ENCODE measurements at regions not wholly inside any gene's neighbourhood (a gene's known extent, or its start where the extent isn't known, plus 50 kb on each side); places are given as distances from the start of the nearest gene placed in this dataset.

GRCh38 chrX:10042055-10042454 is 74.9 kb downstream of the CLDN34 start:
- Mint-ChIP-seq H3K9me3 (no peaks in the 10 kb centered on the region), H3K27ac (no peak overlapping the region), H3K36me3 (ENCODE audit: low read depth) (no peaks in the 10 kb centered on the region), H3K4me1 (peaks cover 20% of the 10 kb centered on the region), H3K27me3 (no peaks in the 10 kb centered on the region), H3K4me3 (no peak overlapping the region)
- intact Hi-C loops (cut with micrococcal nuclease), result no loop called here
- no peak for TF ChIP-seq CTCF (IDR thresholded peaks at IDR 0.05)
- ATAC-seq (ENCODE audit: low read depth), result peak; percentile 58
- ChIA-PET POLR2A (no interaction called here), CTCF (no interaction called here)
- no peak for DNase-seq

GRCh38 chrX:10043386-10043785 is 76.2 kb downstream of the CLDN34 start:
- H3K36me3 Mint-ChIP-seq (ENCODE audit: low read depth), result no peaks in the 10 kb centered on the region
- ATAC-seq (ENCODE audit: low read depth), result no peak
- no peaks in the 10 kb centered on the region for H3K27me3 Mint-ChIP-seq
- intact Hi-C loops (cut with micrococcal nuclease), result no loop called here
- TF ChIP-seq CTCF (IDR thresholded peaks at IDR 0.05), result no peak
- H3K27ac Mint-ChIP-seq, result no peak overlapping the region
- CTCF ChIA-PET, result no interaction called here
- peaks cover 20% of the 10 kb centered on the region for H3K4me1 Mint-ChIP-seq
- H3K4me3 Mint-ChIP-seq, result no peak overlapping the region
- no peaks in the 10 kb centered on the region for H3K9me3 Mint-ChIP-seq
- POLR2A ChIA-PET, result no interaction called here
- DNase-seq, result no peak

- no peaks in the 10 kb centered on the region for H3K9me3 Mint-ChIP-seq
- H3K36me3 Mint-ChIP-seq (ENCODE audit: low read depth), result no peaks in the 10 kb centered on the region
- intact Hi-C loops (cut with micrococcal nuclease), result no loop called here
- CTCF ChIA-PET, result no interaction called here
- DNase-seq (no peak), ATAC-seq (ENCODE audit: low read depth) (no peak)
- TF ChIP-seq CTCF (IDR thresholded peaks at IDR 0.05), result no peak
- H3K27ac Mint-ChIP-seq, result no peak overlapping the region
- POLR2A ChIA-PET, result no interaction called here
- H3K27me3 Mint-ChIP-seq, result no peaks in the 10 kb centered on the region
- H3K4me3 Mint-ChIP-seq, result no peak overlapping the region
- H3K4me1 Mint-ChIP-seq, result peaks cover 20% of the 10 kb centered on the region
Measured at GRCh38 chrX:10044021-10044420, 76.9 kb downstream of the CLDN34 start.

GRCh38 chrX:10045327-10046000 is 78.3 kb downstream of the CLDN34 start:
- no peaks in the 10 kb centered on the region for H3K27me3 Mint-ChIP-seq
- H3K36me3 Mint-ChIP-seq (ENCODE audit: low read depth), result peaks cover 5% of the 10 kb centered on the region
- peaks cover 23% of the 10 kb centered on the region for H3K4me1 Mint-ChIP-seq
- ATAC-seq (ENCODE audit: low read depth) (no peak), DNase-seq (no peak)
- no peaks in the 10 kb centered on the region for H3K9me3 Mint-ChIP-seq
- no peak for TF ChIP-seq CTCF (IDR thresholded peaks at IDR 0.05)
- ChIA-PET POLR2A (no interaction called here), CTCF (no interaction called here)
- H3K4me3 Mint-ChIP-seq, result no peak overlapping the region
- intact Hi-C loops (cut with micrococcal nuclease), result no loop called here
- H3K27ac Mint-ChIP-seq, result no peak overlapping the region

GRCh38 chrX:10047133-10047532 is 80.0 kb downstream of the CLDN34 start:
- peaks cover 29% of the 10 kb centered on the region for H3K4me1 Mint-ChIP-seq
- no peak for TF ChIP-seq CTCF (IDR thresholded peaks at IDR 0.05)
- intact Hi-C loops (cut with micrococcal nuclease), result no loop called here
- H3K36me3 Mint-ChIP-seq (ENCODE audit: low read depth), result peaks cover 5% of the 10 kb centered on the region
- no peak overlapping the region for H3K27ac Mint-ChIP-seq
- no peak for DNase-seq
- H3K9me3 Mint-ChIP-seq, result no peaks in the 10 kb centered on the region
- H3K27me3 Mint-ChIP-seq, result no peaks in the 10 kb centered on the region
- CTCF ChIA-PET, result no interaction called here
- no peak for ATAC-seq (ENCODE audit: low read depth)
- POLR2A ChIA-PET, result no interaction called here
- H3K4me3 Mint-ChIP-seq, result no peak overlapping the region

Data from activated B cell treated with CpG ODN at 0.5 μM for 24 hours (primary cell).